ENCODE measurements at regions not wholly inside any gene's neighbourhood (a gene's known extent, or its start where the extent isn't known, plus 50 kb on each side); places are given as distances from the start of the nearest gene placed in this dataset.

DNA sequence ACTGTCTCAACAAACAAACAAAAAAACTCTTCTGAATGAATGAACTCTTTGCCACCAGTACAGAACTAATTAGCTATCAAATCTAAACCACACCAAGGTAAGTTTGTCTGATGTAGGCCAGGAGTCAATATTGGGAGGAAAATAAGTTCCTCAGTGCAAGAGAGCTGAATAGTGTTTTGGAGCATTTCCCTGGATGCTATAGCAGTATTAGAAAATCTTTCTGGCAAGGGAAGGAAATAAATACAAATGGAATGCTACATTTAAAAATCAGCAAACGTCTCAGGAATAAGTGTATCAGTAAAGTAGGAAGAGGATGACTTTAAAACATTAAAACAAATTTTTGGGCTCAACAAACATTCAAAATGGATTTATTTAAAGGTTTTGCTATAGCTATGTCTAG is 81.3 kb upstream of the TMTC4 start (continued):
- TF ChIP-seq ZNF76 (tag by site-specific recombination; IDR thresholded peaks at IDR 0.05; ENCODE audit: borderline replicate concordance, low read depth) (no peak), ZFP3 (tag by site-specific recombination; IDR thresholded peaks at IDR 0.05; ENCODE audit: low read depth) (no peak)

DNA sequence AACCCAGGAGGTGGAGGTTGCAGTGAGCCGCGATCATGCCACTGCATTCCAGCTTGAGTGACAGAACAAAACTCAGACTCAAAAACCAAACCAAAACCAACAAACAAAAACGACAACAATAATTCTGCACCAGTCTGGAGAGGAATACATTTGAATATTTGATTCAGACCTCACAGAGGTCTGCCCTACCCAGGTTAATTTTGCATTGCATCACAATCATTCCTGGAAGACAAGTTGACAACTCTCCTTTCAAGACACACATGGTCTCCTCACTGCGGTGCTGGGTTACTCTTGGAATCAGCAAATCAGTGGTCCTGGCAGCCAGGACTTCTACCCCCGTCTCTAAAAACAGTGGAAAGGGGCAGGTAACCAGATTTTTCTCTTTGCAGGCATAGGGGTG is 79.9 kb upstream of the TMTC4 start:
- no peak overlapping the region for H3K4me3 ChIP-seq (ENCODE audit: low read depth, low read length)
- no peak overlapping the region for H3K27ac ChIP-seq (ENCODE audit: extremely low read depth, low read depth, low read length)
- no peaks in the 10 kb centered on the region for H3K36me3 ChIP-seq (ENCODE audit: control insufficient read depth in 2 of 2, insufficient read depth in 1 of 2, low read length in 2 of 2)
- CTCF ChIA-PET = interaction anchor here (0.6 kb wide), 1 partner anchor 391 kb away, joined by 6 read pairs; no protein-coding TSS in a partner anchor
- no peaks in the 10 kb centered on the region for H3K4me1 ChIP-seq (ENCODE audit: control insufficient read depth, insufficient read depth, low read length)
- H3K9me3 ChIP-seq (ENCODE audit: control insufficient read depth, insufficient read depth, low read depth, low read length) = no peaks in the 10 kb centered on the region
- POLR2A ChIA-PET = no interaction called here
- TF ChIP-seq ZNF274 (IDR thresholded peaks at IDR 0.05; ENCODE audit: low read length) = no peak
- TF ChIP-seq ZNF274 (tag by site-specific recombination; IDR thresholded peaks at IDR 0.05; ENCODE audit: borderline replicate concordance) = no peak
- no peak for TF ChIP-seq ZNF37A (tag by site-specific recombination; IDR thresholded peaks at IDR 0.05)
- TF ChIP-seq, protein P1, sequence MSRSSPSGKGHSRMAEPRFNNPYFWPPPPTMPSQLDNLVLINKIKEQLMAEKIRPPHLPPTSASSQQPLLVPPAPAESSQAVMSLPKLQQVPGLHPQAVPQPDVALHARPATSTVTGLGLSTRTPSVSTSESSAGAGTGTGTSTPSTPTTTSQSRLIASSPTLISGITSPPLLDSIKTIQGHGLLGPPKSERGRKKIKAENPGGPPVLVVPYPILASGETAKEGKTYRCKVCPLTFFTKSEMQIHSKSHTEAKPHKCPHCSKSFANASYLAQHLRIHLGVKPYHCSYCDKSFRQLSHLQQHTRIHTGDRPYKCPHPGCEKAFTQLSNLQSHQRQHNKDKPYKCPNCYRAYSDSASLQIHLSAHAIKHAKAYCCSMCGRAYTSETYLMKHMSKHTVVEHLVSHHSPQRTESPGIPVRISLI (tag by site-specific recombination; IDR thresholded peaks at IDR 0.05) = no peak
- TF ChIP-seq ZBTB1 (tag by site-specific recombination; IDR thresholded peaks at IDR 0.05) = no peak
- no peak for TF ChIP-seq ZNF626 (tag by site-specific recombination; IDR thresholded peaks at IDR 0.05)
- TF ChIP-seq, protein P2, sequence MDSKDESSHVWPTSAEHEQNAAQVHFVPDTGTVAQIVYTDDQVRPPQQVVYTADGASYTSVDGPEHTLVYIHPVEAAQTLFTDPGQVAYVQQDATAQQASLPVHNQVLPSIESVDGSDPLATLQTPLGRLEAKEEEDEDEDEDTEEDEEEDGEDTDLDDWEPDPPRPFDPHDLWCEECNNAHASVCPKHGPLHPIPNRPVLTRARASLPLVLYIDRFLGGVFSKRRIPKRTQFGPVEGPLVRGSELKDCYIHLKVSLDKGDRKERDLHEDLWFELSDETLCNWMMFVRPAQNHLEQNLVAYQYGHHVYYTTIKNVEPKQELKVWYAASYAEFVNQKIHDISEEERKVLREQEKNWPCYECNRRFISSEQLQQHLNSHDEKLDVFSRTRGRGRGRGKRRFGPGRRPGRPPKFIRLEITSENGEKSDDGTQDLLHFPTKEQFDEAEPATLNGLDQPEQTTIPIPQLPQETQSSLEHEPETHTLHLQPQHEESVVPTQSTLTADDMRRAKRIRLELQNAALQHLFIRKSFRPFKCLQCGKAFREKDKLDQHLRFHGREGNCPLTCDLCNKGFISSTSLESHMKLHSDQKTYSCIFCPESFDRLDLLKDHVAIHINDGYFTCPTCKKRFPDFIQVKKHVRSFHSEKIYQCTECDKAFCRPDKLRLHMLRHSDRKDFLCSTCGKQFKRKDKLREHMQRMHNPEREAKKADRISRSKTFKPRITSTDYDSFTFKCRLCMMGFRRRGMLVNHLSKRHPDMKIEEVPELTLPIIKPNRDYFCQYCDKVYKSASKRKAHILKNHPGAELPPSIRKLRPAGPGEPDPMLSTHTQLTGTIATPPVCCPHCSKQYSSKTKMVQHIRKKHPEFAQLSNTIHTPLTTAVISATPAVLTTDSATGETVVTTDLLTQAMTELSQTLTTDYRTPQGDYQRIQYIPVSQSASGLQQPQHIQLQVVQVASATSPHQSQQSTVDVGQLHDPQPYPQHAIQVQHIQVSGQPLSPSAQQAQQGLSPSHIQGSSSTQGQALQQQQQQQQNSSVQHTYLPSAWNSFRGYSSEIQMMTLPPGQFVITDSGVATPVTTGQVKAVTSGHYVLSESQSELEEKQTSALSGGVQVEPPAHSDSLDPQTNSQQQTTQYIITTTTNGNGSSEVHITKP (tag by site-specific recombination; IDR thresholded peaks at IDR 0.05) = no peak
- no peak for TF ChIP-seq ZNF623 (tag by site-specific recombination; IDR thresholded peaks at IDR 0.05)
- TF ChIP-seq HOXD13 (CRISPR knock-in tag; IDR thresholded peaks at IDR 0.05; ENCODE audit: borderline replicate concordance) = no peak
- no peak for TF ChIP-seq TCF7L2 (IDR thresholded peaks at IDR 0.05; ENCODE audit: borderline replicate concordance, low read depth, low read length)
- TF ChIP-seq ZNF561 (tag by site-specific recombination; IDR thresholded peaks at IDR 0.05; ENCODE audit: borderline replicate concordance) = no peak
- TF ChIP-seq ZNF416 (tag by site-specific recombination; IDR thresholded peaks at IDR 0.05) = no peak
- TF ChIP-seq ZNF585B (tag by site-specific recombination; IDR thresholded peaks at IDR 0.05) = no peak
- TF ChIP-seq, protein P3, sequence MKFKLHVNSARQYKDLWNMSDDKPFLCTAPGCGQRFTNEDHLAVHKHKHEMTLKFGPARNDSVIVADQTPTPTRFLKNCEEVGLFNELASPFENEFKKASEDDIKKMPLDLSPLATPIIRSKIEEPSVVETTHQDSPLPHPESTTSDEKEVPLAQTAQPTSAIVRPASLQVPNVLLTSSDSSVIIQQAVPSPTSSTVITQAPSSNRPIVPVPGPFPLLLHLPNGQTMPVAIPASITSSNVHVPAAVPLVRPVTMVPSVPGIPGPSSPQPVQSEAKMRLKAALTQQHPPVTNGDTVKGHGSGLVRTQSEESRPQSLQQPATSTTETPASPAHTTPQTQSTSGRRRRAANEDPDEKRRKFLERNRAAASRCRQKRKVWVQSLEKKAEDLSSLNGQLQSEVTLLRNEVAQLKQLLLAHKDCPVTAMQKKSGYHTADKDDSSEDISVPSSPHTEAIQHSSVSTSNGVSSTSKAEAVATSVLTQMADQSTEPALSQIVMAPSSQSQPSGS (tag by site-specific recombination; IDR thresholded peaks at IDR 0.05; ENCODE audit: low read depth) = no peak
- TF ChIP-seq, protein P4, sequence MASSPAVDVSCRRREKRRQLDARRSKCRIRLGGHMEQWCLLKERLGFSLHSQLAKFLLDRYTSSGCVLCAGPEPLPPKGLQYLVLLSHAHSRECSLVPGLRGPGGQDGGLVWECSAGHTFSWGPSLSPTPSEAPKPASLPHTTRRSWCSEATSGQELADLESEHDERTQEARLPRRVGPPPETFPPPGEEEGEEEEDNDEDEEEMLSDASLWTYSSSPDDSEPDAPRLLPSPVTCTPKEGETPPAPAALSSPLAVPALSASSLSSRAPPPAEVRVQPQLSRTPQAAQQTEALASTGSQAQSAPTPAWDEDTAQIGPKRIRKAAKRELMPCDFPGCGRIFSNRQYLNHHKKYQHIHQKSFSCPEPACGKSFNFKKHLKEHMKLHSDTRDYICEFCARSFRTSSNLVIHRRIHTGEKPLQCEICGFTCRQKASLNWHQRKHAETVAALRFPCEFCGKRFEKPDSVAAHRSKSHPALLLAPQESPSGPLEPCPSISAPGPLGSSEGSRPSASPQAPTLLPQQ (tag by site-specific recombination; IDR thresholded peaks at IDR 0.05) = no peak
- no peak for TF ChIP-seq ZNF558 (tag by site-specific recombination; IDR thresholded peaks at IDR 0.05)
- TF ChIP-seq HOXC10 (CRISPR knock-in tag; IDR thresholded peaks at IDR 0.05) = no peak
- no peak for TF ChIP-seq ZNF223 (tag by site-specific recombination; IDR thresholded peaks at IDR 0.05)
- TF ChIP-seq MEIS1 (CRISPR knock-in tag; IDR thresholded peaks at IDR 0.05; ENCODE audit: borderline replicate concordance) = no peak
- TF ChIP-seq ZNF677 (tag by site-specific recombination; IDR thresholded peaks at IDR 0.05) = no peak
